GM23338 (cell line): ENCODE measurements at regions not wholly inside any gene's neighbourhood (a gene's known extent, or its start where the extent isn't known, plus 50 kb on each side); places are given as distances from the start of the nearest gene placed in this dataset.

ENCODE experiments used
- ATAC-seq: fragments of 200-7000 bp; cut with Tn5 transposase; 3 replicates; pipeline ENCODE4 v1.9.1; 2020
- DNase-seq: peaks from one replicate; pipeline ENCODE4 v3.0.0-alpha.2; 2015; ENCODE audit warnings: low spot score
- H2AFZ ChIP-seq: fragments of 200-600 bp; sonication (generic); 2 replicates; pipeline ENCODE4 v1.8.0; 2016; ENCODE audit warnings: antibody characterized with exemption, mild to moderate bottlenecking, moderate library complexity
- H3F3A ChIP-seq: fragments of 200-600 bp; sonication (generic); replicated peaks from 2 replicates; pipeline ENCODE4 v1.8.0; 2017; ENCODE audit warnings: antibody characterized with exemption, mixed run types, low read depth
- H3K27ac ChIP-seq: fragments of 200-600 bp; sonication (generic); 2 replicates; pipeline ENCODE4 v1.6.1; 2016; ENCODE audit warnings: low read depth
- H3K27me3 ChIP-seq: fragments of 200-600 bp; sonication (generic); 2 replicates; pipeline ENCODE4 v1.8.0; 2016; ENCODE audit warnings: mild to moderate bottlenecking, mixed run types, moderate library complexity; ENCODE audit not compliant: insufficient read depth
- H3K36me3 ChIP-seq: fragments of 200-600 bp; sonication (generic); 2 replicates; pipeline ENCODE4 v1.8.0; 2016; ENCODE audit warnings: mild to moderate bottlenecking; ENCODE audit not compliant: insufficient read depth
- H3K4me1 ChIP-seq: fragments of 200-600 bp; sonication (generic); 2 replicates; pipeline ENCODE4 v1.8.0; 2016; ENCODE audit warnings: mild to moderate bottlenecking, moderate library complexity; ENCODE audit not compliant: insufficient read depth
- H3K4me2 ChIP-seq: fragments of 200-600 bp; sonication (generic); 2 replicates; pipeline ENCODE4 v1.7.1; 2017; ENCODE audit warnings: mixed run types
- H3K4me3 ChIP-seq: fragments of 200-600 bp; sonication (generic); 2 replicates; pipeline ENCODE4 v1.6.1; 2016; ENCODE audit warnings: mixed run types
- H3K79me2 ChIP-seq: fragments of 200-600 bp; sonication (generic); replicated peaks from 2 replicates; pipeline ENCODE4 v1.8.0; 2017; ENCODE audit warnings: mild to moderate bottlenecking; ENCODE audit not compliant: insufficient read depth
- H3K9me2 ChIP-seq: fragments of 200-600 bp; sonication (generic); 2 replicates; pipeline ENCODE4 v1.8.0; 2017; ENCODE audit not compliant: insufficient read depth
- H4K20me1 ChIP-seq: fragments of 200-600 bp; sonication (generic); replicated peaks from 2 replicates; pipeline ENCODE4 v1.8.0; 2017; ENCODE audit warnings: mild to moderate bottlenecking; ENCODE audit not compliant: insufficient read depth
- H3K27ac Mint-ChIP-seq: 2 replicates; pipeline ENCODE4 v1.8.0; 2020; ENCODE audit warnings: inconsistent platforms, mild to moderate bottlenecking, moderate library complexity, mixed read lengths
- H3K27me3 Mint-ChIP-seq: 3 replicates; pipeline ENCODE4 v1.8.0; 2022; ENCODE audit warnings: low read depth, mild to moderate bottlenecking, moderate library complexity, mixed read lengths, inconsistent platforms; ENCODE audit not compliant: insufficient read depth, poor library complexity
- H3K36me3 Mint-ChIP-seq: 3 replicates; pipeline ENCODE4 v1.8.0; 2021; ENCODE audit warnings: low read depth, mild to moderate bottlenecking, inconsistent platforms, moderate library complexity, mixed read lengths
- H3K4me1 Mint-ChIP-seq: 3 replicates; pipeline ENCODE4 v1.8.0; 2020; ENCODE audit warnings: mild to moderate bottlenecking, inconsistent platforms, mixed read lengths
- H3K4me3 Mint-ChIP-seq: 3 replicates; pipeline ENCODE4 v1.8.0; 2021; ENCODE audit warnings: moderate library complexity, mild to moderate bottlenecking, inconsistent platforms, mixed read lengths
- H3K9me3 Mint-ChIP-seq: 3 replicates; pipeline ENCODE4 v1.8.0; 2020; ENCODE audit warnings: moderate library complexity, mild to moderate bottlenecking, inconsistent platforms, mixed read lengths
- CREB1 ChIP-seq: fragments of 250-450 bp; sonication (Bioruptor Pico); IDR thresholded peaks from 2 replicates; pipeline ENCODE4 v1.5.0; 2020; ENCODE audit warnings: low read depth, mild to moderate bottlenecking, moderate library complexity
- EZH2phosphoT487 ChIP-seq: fragments of 200-600 bp; sonication (generic); IDR thresholded peaks from one replicate; pipeline ENCODE4 v1.8.1; 2018; ENCODE audit warnings: antibody characterized with exemption; ENCODE audit not compliant: unreplicated experiment
- JUNB ChIP-seq: IDR thresholded peaks from one replicate; pipeline ENCODE4 v1.6.1; 2016; ENCODE audit warnings: antibody characterized with exemption; ENCODE audit not compliant: unreplicated experiment
- NANOG ChIP-seq: IDR thresholded peaks from 2 replicates; pipeline ENCODE4 v1.6.1; 2016; ENCODE audit warnings: antibody characterized with exemption, borderline replicate concordance
- TF ChIP-seq, protein P1 (sequence below): IDR thresholded peaks from one replicate; pipeline ENCODE4 v1.6.1; 2018; ENCODE audit warnings: antibody characterized with exemption; ENCODE audit not compliant: unreplicated experiment
- TF ChIP-seq, protein P2 (sequence below), 2 experiments: fragments of 200-600 bp in 1 of 2; sonication (generic) in 1 of 2; conservative IDR thresholded peaks; 2 replicates each; pipeline versions ENCODE4 v1.5.1 to v1.6.1; 2016 to 2017; ENCODE audit warnings: antibody characterized with exemption in 2 of 2, low read depth in 2 of 2, mild to moderate bottlenecking in 2 of 2, moderate library complexity in 1 of 2

DNA sequence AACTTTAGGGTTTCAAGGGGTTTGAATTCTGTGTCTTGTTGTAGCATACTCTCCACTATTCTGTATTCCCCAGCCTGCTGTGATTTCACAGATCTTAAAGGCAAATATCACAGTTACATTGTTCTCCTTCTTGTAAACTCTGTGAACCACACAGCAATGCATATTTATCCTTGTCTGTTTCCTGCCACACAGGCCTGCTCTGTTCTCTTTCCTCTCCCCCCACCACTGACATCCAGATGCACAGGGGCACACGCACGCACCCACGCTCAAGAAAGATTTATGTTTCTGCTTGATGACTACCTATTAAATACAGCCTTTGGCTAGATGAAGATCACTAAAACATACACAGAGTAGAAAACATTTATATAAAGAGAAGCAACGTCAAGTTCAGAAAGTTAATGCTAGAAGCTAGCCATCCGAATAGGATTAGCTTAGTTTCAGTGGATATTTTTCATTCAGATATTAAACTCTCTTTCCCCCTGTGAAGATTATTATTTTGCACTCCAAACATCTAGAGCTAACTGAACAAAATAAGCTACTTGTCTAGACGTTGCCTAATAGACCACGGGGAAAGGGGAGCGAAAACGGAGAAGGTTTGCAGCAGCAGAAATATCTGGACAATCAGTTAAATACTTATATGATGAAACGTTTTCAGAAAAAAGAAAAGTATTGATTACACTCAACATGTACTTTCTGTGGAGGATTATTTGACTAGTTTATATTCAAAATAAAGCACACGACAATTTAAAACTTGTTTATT, 193.1 kb upstream of the SEMA3C start:
- Histone ChIP-seq H4K20me1 (no peaks in the 10 kb centered on the region), H2AFZ (no peak overlapping the region), H3K9me2 (no peaks in the 10 kb centered on the region), H3K4me1 (peaks cover 11% of the 10 kb centered on the region), H3K4me3 (no peak overlapping the region), H3K4me2 (no peak overlapping the region), H3K79me2 (no peaks in the 10 kb centered on the region), H3K27me3 (no peaks in the 10 kb centered on the region), H3K27ac (no peak overlapping the region), H3F3A (no peaks in the 10 kb centered on the region), H3K36me3 (no peaks in the 10 kb centered on the region)
- Mint-ChIP-seq H3K9me3 (no peaks in the 10 kb centered on the region), H3K36me3 (no peaks in the 10 kb centered on the region), H3K4me3 (no peak overlapping the region), H3K4me1 (peaks cover 13% of the 10 kb centered on the region; the same call in 2 of the 3 replicates), H3K27ac (peak overlapping the region; percentile 37; the same call in 1 of the 2 replicates), H3K27me3 (peaks cover 2% of the 10 kb centered on the region)
- TF ChIP-seq EZH2phosphoT487 (no peak), NANOG (no peak), CREB1 (CRISPR knock-in tag) (no peak), JUNB (no peak)
- TF ChIP-seq, protein P1, sequence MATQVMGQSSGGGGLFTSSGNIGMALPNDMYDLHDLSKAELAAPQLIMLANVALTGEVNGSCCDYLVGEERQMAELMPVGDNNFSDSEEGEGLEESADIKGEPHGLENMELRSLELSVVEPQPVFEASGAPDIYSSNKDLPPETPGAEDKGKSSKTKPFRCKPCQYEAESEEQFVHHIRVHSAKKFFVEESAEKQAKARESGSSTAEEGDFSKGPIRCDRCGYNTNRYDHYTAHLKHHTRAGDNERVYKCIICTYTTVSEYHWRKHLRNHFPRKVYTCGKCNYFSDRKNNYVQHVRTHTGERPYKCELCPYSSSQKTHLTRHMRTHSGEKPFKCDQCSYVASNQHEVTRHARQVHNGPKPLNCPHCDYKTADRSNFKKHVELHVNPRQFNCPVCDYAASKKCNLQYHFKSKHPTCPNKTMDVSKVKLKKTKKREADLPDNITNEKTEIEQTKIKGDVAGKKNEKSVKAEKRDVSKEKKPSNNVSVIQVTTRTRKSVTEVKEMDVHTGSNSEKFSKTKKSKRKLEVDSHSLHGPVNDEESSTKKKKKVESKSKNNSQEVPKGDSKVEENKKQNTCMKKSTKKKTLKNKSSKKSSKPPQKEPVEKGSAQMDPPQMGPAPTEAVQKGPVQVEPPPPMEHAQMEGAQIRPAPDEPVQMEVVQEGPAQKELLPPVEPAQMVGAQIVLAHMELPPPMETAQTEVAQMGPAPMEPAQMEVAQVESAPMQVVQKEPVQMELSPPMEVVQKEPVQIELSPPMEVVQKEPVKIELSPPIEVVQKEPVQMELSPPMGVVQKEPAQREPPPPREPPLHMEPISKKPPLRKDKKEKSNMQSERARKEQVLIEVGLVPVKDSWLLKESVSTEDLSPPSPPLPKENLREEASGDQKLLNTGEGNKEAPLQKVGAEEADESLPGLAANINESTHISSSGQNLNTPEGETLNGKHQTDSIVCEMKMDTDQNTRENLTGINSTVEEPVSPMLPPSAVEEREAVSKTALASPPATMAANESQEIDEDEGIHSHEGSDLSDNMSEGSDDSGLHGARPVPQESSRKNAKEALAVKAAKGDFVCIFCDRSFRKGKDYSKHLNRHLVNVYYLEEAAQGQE, result no peak
- TF ChIP-seq, protein P2, sequence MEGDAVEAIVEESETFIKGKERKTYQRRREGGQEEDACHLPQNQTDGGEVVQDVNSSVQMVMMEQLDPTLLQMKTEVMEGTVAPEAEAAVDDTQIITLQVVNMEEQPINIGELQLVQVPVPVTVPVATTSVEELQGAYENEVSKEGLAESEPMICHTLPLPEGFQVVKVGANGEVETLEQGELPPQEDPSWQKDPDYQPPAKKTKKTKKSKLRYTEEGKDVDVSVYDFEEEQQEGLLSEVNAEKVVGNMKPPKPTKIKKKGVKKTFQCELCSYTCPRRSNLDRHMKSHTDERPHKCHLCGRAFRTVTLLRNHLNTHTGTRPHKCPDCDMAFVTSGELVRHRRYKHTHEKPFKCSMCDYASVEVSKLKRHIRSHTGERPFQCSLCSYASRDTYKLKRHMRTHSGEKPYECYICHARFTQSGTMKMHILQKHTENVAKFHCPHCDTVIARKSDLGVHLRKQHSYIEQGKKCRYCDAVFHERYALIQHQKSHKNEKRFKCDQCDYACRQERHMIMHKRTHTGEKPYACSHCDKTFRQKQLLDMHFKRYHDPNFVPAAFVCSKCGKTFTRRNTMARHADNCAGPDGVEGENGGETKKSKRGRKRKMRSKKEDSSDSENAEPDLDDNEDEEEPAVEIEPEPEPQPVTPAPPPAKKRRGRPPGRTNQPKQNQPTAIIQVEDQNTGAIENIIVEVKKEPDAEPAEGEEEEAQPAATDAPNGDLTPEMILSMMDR (conservative IDR thresholded peaks at IDR 0.05; ENCODE audit: low read depth in 2 of 2), result no peak
- DNase-seq (no peak), ATAC-seq (no peak)

DNA sequence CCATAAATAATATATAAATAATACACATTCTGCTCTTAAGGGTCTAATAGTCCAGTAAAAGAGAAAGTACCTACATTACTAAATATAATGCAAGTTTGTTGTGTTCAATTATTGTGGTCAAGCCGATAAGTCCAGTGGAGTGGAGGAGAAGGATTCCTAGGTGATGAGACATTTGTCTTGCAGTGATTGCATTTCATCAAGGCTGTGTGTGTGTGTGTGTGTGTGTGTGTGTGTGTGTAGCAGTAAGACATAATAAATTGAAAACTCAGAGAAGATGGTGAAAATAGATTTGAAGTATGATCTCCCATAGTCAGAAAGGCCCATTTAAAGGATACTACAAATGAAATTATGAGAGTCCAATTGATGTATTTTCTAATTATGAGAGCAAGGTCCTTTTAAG, 192.5 kb upstream of the SEMA3C start:
- no peaks in the 10 kb centered on the region for H3K9me2 ChIP-seq
- no peaks in the 10 kb centered on the region for H3K9me3 Mint-ChIP-seq
- ATAC-seq (no peak), DNase-seq (no peak)
- no peak overlapping the region for H3K4me2 ChIP-seq
- H2AFZ ChIP-seq, result no peak overlapping the region
- no peaks in the 10 kb centered on the region for H3K27me3 ChIP-seq
- no peaks in the 10 kb centered on the region for H3K36me3 Mint-ChIP-seq
- no peaks in the 10 kb centered on the region for H3F3A ChIP-seq
- H3K4me3 ChIP-seq, result no peak overlapping the region
- H3K4me1 ChIP-seq, result peaks cover 11% of the 10 kb centered on the region
- no peaks in the 10 kb centered on the region for H4K20me1 ChIP-seq
- no peaks in the 10 kb centered on the region for H3K36me3 ChIP-seq
- H3K79me2 ChIP-seq, result no peaks in the 10 kb centered on the region
- H3K27ac Mint-ChIP-seq, result 0 out of 2 replicates have a peak overlapping the region, but pooled peaks have one; percentile 12
- peaks cover 13% of the 10 kb centered on the region; the same call in 2 of the 3 replicates for H3K4me1 Mint-ChIP-seq
- H3K4me3 Mint-ChIP-seq, result no peak overlapping the region
- no peak overlapping the region for H3K27ac ChIP-seq
- peaks cover 2% of the 10 kb centered on the region for H3K27me3 Mint-ChIP-seq
- no peak for TF ChIP-seq JUNB
- TF ChIP-seq, protein P2 (conservative IDR thresholded peaks at IDR 0.05; ENCODE audit: low read depth in 2 of 2), result no peak
